Activated naive CD4-positive, alpha-beta T cell treated with anti-CD3 and anti-CD28 coated beads, Interleukin-2, amount 50 U/mL, for 72 hours (primary cell): ENCODE measurements at regions not wholly inside any gene's neighbourhood (a gene's known extent, or its start where the extent isn't known, plus 50 kb on each side); places are given as distances from the start of the nearest gene placed in this dataset.
"Not testable (repeated sequence)": the region's sequence is repeated elsewhere in the genome, so short reads cannot be mapped to it uniquely, and the experiment has no call there.

Experiments used
- ATAC-seq, 2 donors: fragments of 150-1000 bp; cut with Tn5 transposase; 2 replicates each; pipeline ENCODE4 v1.10.0; 2021; ENCODE audit warnings: mild to moderate bottlenecking in 2 of 2, moderate library complexity in 2 of 2
- DNase-seq, 2 donors: peaks; one replicate each; pipeline ENCODE4 v3.0.0; 2021 to 2022; ENCODE audit warnings: low spot score in 2 of 2
- H3K27ac Mint-ChIP-seq, 2 donors: one replicate each; pipeline ENCODE4 v1.8.0; 2022; ENCODE audit warnings: mild to moderate bottlenecking in 2 of 2, mixed read lengths in 2 of 2
- H3K36me3 Mint-ChIP-seq, 2 donors: one replicate each; pipeline ENCODE4 v1.8.0; 2022; ENCODE audit warnings: mixed read lengths in 2 of 2
- H3K9me3 Mint-ChIP-seq, 2 donors: one replicate each; pipeline ENCODE4 v1.8.0; 2022; ENCODE audit warnings: mixed read lengths in 2 of 2

DNA sequence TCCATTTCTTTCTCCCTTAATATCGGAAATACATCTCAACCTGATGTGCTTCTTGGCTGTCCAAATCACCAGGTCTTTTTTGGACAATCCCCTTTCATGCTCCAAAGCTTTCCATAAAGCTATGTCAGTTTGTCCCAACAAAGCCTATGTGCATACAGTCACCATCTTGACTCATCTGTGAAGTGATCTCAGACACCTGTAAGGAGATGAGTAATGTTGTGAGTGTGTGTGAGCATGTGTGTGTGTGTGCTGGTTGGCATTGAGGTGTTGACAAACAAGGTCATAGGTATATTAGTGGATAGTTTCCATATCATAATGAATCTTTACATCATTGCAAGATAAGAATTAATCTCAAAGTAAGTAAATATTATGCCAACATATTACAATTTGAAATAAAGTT is 1243.3 kb upstream of the SEL1L start:
- no peak overlapping the region for H3K27ac Mint-ChIP-seq
- ATAC-seq (no peak), DNase-seq (no peak)
- H3K36me3 Mint-ChIP-seq, result peaks cover 0 to 4% of the 10 kb centered on the region in 2 donors
- peaks cover 28 to 31% of the 10 kb centered on the region in 2 donors for H3K9me3 Mint-ChIP-seq

DNA sequence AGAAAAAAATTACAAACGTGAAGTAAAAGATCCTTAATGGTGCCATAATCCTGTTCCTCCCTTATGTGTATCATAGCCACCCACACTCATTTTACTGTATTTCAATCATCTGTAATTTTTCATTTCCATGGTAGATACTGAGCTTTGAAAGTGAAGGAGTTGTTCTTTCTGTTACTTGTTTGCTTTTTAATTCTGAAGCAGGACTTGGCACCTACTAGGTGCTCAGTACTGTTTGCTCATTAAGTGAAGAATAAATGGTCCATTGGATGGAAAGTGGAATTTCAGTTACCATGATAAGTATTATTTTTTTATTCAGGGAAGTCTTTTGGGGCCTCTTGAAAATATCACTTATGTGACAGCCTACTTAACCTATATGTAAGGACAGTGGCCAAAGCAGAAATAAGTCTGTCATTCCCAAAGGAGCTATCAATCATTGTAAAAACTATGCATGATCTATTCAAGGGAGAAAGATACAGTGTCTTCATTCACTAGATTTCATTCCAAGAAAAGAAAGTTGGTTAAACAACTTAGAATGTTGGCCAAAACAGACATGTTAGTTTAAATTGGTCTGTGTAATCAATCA is 1244.4 kb upstream of the SEL1L start:
- DNase-seq (no peak), ATAC-seq (no peak)
- Mint-ChIP-seq H3K36me3 (peaks cover 0 to 4% of the 10 kb centered on the region in 2 donors), H3K9me3 (peaks cover 24 to 26% of the 10 kb centered on the region in 2 donors), H3K27ac (no peak overlapping the region)

DNA sequence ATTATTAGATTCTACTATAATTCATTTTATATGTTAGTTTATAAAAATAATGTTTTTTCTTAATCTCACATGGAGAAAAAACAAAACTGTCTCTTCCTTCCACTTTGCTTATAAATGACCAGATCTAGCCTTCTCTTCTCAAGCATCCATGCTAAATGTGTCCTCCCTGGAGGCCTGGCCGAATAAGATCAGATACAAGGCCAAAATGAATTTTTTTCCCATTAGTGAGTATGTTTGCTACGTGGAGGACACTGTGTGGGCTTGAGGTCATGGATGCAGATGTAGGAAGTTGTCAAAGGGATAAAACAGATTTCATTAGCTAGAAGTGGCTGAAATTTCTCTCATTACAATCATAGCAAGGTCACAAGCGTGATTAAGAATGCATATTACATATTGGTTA is 1244.9 kb upstream of the SEL1L start:
- no peak overlapping the region for H3K27ac Mint-ChIP-seq
- H3K36me3 Mint-ChIP-seq, result peaks cover 0 to 4% of the 10 kb centered on the region in 2 donors
- H3K9me3 Mint-ChIP-seq, result peaks cover 24 to 26% of the 10 kb centered on the region in 2 donors
- ATAC-seq (no peak), DNase-seq (no peak)

DNA sequence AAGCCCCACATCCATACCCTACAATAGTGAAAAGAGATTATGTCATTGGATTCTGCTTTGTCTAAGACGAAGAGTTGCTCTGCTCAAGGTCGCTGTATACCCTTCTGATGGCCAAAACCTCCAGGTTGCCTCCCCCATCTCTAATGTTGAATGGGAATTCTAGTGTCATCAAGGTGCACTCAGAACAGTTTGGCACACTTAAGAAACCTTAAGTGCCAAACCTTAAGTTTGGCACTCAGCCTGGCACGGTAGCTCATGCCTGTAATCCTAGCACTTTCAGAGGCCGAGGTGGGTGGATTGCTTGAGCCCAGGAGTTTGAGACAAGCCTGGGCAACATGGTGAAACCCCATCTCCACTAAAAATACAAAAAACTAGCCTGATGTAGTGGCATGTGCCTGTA is 1245.6 kb upstream of the SEL1L start:
- Mint-ChIP-seq H3K27ac (no peak overlapping the region), H3K36me3 (peaks cover 0 to 4% of the 10 kb centered on the region in 2 donors), H3K9me3 (peaks cover 22 to 27% of the 10 kb centered on the region in 2 donors)
- DNase-seq (no peak), ATAC-seq (no peak)

DNA sequence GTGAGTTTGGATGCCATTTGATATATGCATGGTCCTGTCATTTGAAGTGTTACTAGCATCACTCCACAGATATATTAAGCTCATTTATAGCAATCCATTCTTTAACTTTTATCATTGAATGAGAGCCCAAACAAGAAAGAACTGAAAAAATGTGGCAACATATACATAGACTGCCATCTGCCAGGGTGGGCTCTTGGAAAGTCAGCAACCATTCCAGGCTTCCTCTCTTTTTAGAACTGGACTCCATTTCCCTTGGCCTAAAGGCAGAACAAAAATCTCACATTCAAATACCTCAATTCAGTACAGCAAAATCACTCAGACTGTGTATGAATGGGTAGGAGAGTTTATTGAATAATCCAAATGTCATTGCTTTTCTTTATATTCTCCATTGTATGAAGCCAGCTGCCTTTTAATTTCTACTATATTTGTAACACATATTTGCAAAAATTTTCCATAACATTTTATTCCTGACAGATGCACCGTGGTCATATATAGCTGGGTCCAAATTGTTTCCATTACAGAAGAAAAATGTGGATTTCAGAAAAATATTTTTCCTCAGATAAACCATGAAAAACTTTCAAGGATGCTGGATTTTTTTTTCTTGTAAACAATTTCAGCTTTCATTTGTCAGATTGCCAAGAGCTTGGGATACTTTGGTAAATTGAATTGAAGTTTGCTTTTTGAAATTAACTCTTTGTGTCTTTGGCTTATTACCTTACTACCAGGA is 1252.3 kb upstream of the SEL1L start:
- peaks cover 19 to 27% of the 10 kb centered on the region in 2 donors for H3K9me3 Mint-ChIP-seq
- H3K27ac Mint-ChIP-seq, result no peak overlapping the region
- DNase-seq (no peak), ATAC-seq (no peak)
- H3K36me3 Mint-ChIP-seq, result peaks cover 0 to 4% of the 10 kb centered on the region in 2 donors

DNA sequence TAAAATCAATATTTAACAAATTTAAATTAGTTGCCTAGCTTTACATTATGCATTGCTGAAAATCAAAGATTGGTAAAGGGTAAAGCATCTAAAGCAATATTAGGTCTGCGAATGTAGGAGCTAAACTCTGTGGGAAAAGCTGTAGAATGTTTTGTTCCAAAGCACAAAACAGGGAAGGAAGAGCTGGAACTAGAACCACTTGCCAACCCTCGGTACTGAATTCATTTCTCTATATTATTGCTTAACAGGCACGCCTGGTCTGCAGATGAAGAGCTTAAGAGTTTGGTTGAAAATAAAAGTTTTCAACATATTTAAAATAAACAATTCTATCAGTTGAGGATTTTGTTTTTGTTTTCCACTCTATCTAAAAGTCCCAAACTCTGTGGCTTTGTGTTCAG is 1252.8 kb upstream of the SEL1L start:
- no peaks in the 10 kb centered on the region for H3K36me3 Mint-ChIP-seq
- H3K27ac Mint-ChIP-seq, result no peak overlapping the region
- peaks cover 13 to 22% of the 10 kb centered on the region in 2 donors for H3K9me3 Mint-ChIP-seq
- DNase-seq (no peak), ATAC-seq (no peak)

DNA sequence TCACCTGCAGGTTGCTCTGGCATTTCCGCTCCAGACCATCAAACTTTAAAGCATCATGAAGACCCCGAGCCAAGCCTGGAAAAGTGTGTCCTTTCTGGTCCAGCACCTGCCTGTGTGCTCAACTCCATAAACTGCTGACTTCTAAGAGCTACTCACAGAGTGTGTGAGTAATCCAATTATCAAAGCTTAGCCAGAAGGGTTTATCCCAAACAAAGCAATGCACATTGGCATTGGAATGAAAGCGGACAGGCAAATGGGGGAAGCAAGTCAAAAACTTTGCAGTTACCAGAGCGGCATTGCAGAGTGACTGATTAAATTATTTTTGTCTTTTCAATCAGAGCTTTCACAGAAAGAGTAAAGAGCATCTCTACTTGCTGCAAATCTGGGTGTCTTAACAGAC is 1262.4 kb upstream of the SEL1L start:
- H3K9me3 Mint-ChIP-seq, result peaks cover 5 to 7% of the 10 kb centered on the region in 2 donors
- ATAC-seq, result no peak
- DNase-seq, result no peak
- no peak overlapping the region for H3K27ac Mint-ChIP-seq
- no peaks in the 10 kb centered on the region for H3K36me3 Mint-ChIP-seq

DNA sequence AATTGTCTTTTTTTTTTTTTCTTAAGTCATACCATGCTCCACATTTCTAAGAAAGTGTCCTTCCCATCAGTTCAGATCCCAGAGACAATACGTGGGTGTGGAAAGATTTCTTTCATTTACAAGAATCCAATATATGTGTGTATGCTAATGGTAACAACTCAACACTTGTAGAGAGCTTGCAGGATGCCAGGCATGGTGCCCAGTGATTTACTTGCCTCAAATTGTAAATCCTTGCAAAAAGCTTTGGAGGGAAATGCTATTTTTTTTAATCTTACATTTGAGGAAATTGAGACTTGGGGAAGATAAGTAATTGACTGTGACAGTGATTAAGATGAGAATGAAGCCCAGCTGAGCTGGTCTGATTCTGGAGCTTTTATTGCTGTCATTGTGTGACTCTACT is 1264.6 kb upstream of the SEL1L start:
- DNase-seq (no peak), ATAC-seq (no peak)
- H3K9me3 Mint-ChIP-seq, result peaks cover 10 to 12% of the 10 kb centered on the region in 2 donors
- H3K36me3 Mint-ChIP-seq, result no peaks in the 10 kb centered on the region
- no peak overlapping the region for H3K27ac Mint-ChIP-seq

DNA sequence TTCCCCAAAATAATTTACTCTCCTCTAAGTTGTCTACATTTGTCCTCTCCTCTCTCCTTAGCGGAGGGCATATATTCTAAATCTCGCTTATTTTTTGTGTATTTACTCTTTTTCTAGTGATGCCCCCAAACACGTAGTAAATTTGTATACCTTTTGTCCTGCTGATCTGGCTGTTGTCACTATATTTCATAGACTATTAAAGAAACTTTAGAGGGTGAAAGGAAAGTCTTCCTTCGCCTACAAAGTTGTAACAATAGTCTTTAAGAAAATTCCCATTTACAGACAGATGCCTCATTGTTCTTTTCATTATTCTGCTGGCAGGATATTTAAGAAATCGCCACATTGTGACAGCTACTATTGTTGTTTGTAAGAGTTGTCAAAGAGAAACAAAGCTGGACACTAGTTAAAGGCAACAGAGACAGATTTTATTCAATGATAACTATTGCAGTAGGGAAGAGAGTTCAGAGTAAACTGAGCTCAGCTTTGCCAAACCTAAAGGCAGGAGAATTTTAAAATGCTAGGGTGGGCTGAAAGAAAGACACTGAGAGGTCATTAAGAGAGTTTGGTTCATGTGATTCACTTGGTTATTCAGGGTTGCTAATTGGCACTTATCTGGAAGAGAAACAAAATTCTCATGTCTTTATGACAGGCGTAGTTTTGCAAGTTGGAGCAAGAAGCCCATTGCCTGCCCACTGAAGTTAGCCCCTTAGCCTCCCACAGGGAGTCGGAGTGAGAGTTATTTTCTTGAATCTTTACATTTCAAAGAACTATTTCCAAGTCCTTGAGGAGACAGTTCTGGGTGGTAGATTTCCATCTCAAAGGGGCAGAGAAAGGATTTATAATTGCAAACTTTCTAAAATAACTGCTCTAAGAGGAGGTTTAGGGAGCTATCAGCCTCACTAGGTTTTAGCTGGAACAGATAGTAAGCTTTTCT is 1272.5 kb upstream of the SEL1L start:
- DNase-seq, result no peak
- Mint-ChIP-seq H3K9me3 (peaks cover 22 to 24% of the 10 kb centered on the region in 2 donors), H3K36me3 (no peaks in the 10 kb centered on the region), H3K27ac (no peak overlapping the region)
- no peak for ATAC-seq

DNA sequence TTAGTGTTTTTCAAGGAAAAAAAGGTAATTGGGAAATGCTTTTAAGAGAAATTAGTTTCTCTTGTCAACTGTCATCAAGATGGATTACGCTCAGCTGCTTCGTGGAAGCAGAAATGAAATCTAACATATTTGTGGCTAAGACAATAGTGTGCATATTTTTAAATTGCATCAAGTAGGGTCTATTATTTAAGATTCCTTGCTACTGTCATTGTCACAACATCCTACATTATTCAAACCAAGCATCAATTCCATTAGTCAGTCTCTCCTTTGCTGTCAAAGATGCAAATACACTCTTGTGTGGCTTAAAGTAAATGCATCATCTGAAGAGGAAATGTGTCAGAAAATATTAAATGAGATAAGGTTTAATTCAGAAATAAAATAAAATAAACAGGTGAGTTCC is 1277.6 kb upstream of the SEL1L start:
- Mint-ChIP-seq H3K27ac (no peak overlapping the region), H3K36me3 (no peaks in the 10 kb centered on the region), H3K9me3 (peaks cover 10 to 15% of the 10 kb centered on the region in 2 donors)
- DNase-seq (no peak), ATAC-seq (no peak)

DNA sequence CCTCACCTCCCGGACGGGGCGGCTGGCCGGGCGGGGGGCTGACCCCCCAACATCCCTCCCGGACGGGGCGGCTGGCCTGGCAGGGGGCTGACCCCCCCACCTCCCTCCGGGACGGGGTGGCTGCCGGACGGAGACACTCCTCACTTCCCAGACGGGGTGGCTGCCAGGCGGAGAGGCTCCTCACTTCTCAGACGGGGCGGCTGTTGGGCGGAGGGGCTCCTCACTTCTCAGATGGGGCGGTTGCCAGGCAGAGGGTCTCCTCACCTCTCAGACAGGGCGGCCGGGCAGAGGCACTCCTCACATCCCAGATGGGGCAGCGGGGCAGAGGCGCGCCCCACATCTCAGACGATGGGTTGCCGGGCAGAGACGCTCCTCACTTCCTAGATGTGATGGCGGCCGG is 1280.7 kb upstream of the SEL1L start:
- not testable (repeated sequence) for H3K27ac Mint-ChIP-seq, ATAC-seq, H3K36me3 Mint-ChIP-seq, DNase-seq
- H3K9me3 Mint-ChIP-seq, result peaks cover 7 to 10% of the 10 kb centered on the region in 2 donors

DNA sequence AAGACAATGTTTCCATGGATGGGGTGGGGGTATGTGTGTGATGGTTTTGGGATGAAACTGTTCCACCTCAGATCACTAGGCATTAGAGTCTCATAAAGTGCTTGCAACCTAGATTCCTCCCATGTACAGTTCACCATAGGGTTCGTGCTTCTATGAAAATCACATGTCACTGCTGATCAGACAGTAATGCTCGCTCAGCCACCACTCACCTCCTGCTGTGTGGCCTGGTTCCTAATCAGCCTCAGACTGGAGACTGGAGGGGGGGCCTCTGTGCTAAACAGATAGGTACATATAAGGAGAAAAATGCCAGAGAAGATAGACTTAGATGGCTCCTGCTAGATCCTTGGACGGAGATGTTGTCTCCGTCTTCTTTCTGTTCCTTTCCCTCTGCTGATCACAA is 1296.9 kb upstream of the SEL1L start:
- ATAC-seq, result no peak
- Mint-ChIP-seq H3K9me3 (peaks cover 4% of the 10 kb centered on the region in 2 donors), H3K36me3 (no peaks in the 10 kb centered on the region), H3K27ac (no peak overlapping the region)
- DNase-seq, result no peak

DNA sequence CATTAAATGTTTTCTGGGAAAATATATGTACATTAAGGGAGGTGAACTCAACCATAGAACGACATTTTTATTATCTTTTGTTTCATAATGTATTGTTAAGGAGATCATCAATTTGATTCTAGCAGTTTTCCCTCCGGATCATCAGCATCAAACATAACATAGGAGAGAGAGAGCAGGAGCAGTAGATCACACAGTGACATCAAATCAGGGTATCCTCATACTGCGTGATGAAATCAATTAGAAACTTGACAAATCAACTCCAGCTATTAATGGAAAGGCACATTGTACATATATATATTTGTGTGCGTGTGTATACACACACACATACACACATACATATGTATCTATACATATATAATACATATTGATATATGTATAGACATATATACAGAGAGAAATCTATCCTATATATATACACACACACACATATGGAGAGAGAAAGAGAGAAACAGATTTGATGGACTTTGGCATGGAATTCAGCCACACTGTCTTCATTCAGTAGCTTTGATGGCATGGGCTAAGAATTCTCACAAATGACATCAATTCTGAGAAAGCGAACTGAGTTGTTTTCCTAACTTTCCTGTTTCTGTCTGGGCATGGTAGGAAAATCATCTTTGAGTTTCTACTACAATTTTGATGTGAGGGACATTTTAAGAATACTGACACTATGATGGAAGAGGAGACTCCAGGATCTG is 1302.8 kb upstream of the SEL1L start:
- H3K36me3 Mint-ChIP-seq, result no peaks in the 10 kb centered on the region
- H3K9me3 Mint-ChIP-seq, result peaks cover 9 to 13% of the 10 kb centered on the region in 2 donors
- ATAC-seq (no peak), DNase-seq (no peak)
- no peak overlapping the region for H3K27ac Mint-ChIP-seq

DNA sequence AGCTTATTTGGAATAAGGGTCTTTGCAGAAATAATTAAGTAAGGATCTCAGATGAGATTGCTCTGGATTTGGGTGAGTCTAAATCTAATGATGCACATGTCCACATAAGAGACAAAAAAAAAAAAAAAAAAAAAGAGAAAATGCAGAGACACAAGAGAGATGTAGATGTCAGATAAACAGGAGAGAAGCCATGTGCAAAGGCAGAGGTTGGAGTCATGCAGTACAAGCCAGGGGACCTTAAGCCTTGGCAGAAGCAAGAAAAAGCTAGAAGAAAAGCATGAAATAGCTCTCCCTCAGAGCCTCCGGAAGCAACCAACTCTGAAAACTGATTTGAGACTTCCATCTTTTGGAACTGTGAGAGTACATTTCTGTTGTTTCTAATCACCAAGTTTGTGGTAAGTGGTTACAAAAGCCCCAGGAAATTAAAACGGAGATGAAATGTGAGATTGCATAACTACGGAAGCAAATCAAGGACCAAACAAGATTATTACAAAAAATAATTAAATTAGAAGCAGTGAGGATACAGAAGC is 1304.0 kb upstream of the SEL1L start:
- peaks cover 13 to 16% of the 10 kb centered on the region in 2 donors for H3K9me3 Mint-ChIP-seq
- ATAC-seq (no peak), DNase-seq (no peak)
- H3K36me3 Mint-ChIP-seq, result no peaks in the 10 kb centered on the region
- H3K27ac Mint-ChIP-seq, result no peak overlapping the region

DNA sequence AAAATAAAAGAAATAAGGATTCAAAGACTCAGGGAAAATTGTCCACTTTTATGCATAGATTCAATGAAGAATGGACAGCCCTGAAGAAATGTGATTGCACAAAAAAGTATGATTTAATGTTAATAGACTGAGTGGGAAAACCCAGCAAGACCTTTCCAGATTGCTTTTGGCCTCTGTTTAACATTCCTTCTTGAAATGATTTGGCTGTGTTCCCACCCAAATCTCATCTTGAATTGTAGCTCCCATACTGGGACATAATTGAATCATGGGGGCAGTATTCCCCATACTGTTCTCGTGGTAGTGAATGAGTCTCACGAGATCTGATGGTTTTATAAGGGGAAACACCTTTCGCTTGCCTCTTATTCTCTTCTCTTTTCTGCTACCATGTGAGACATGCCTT is 1316.9 kb upstream of the SEL1L start:
- DNase-seq, result no peak
- ATAC-seq, result no peak
- Mint-ChIP-seq H3K27ac (no peak overlapping the region), H3K36me3 (no peaks in the 10 kb centered on the region), H3K9me3 (peaks cover 10 to 15% of the 10 kb centered on the region in 2 donors)

DNA sequence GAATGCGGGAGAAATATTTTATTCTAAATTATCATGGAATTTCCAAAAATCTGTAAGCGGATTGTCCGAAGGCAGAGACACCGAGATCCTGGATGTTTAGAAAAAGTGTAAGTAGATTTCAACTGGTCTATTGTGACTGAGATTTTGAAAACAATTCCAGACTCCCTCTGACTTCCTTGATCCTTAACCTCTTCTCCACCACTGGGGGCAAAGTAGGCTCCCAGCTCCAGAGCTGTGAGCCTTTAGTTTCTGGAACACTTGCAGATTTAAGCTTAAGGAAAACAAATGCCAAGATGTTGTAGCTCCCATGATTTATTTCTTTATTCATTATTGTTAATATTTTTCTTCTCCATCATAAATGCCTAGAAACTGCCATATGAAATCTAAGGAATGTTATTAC is 1320.5 kb upstream of the SEL1L start:
- Mint-ChIP-seq H3K36me3 (no peaks in the 10 kb centered on the region), H3K9me3 (peaks cover 21 to 23% of the 10 kb centered on the region in 2 donors), H3K27ac (no peak overlapping the region)
- ATAC-seq, result no peak
- no peak for DNase-seq
